Breast epithelium (tissue), 4 donors: ENCODE measurements at regions not wholly inside any gene's neighbourhood (a gene's known extent, or its start where the extent isn't known, plus 50 kb on each side); places are given as distances from the start of the nearest gene placed in this dataset.

ENCODE experiments used
- DNase-seq, 2 donors: peaks; one replicate each; pipeline ENCODE4 v3.0.0-alpha.2; 2019; ENCODE audit warnings: low spot score in 2 of 2
- H3K27ac ChIP-seq, 2 donors: fragments of 200-600 bp; sonication (generic) in 1 of 2; one replicate each; pipeline ENCODE4 v1.5.1; 2016 to 2019; ENCODE audit warnings: mild to moderate bottlenecking in 1 of 2
- H3K27me3 ChIP-seq, 2 donors: fragments of 200-600 bp; sonication (generic) in 1 of 2; one replicate each; pipeline versions ENCODE4 v1.5.1 to v1.6.0; 2017 to 2019; ENCODE audit warnings: control low read depth in 1 of 2, mild to moderate bottlenecking in 1 of 2
- H3K36me3 ChIP-seq: fragments of 200-600 bp; one replicate; pipeline ENCODE4 v1.5.1; 2019
- H3K4me1 ChIP-seq, 2 donors: fragments of 200-600 bp; sonication (generic); one replicate each; pipeline ENCODE4 v1.5.1; 2016 to 2019; ENCODE audit warnings: control low read depth in 1 of 2
- H3K4me3 ChIP-seq, 3 donors: fragments of 200-600 bp; sonication (generic); 1 replicate in 2 of 3; 2 replicates in 1 of 3; pipeline ENCODE4 v1.5.1; 2016 to 2019; ENCODE audit warnings: mild to moderate bottlenecking in 3 of 3, moderate library complexity in 2 of 3
- H3K9me3 ChIP-seq, 2 donors: fragments of 200-600 bp; sonication (generic) in 1 of 2; one replicate each; pipeline ENCODE4 v1.5.1; 2016 to 2019; ENCODE audit warnings: control low read depth in 1 of 2
- CTCF ChIP-seq, 3 donors: fragments of 450-650 bp; IDR thresholded peaks; one replicate each; pipeline ENCODE4 v1.5.1; 2016 to 2017; ENCODE audit warnings: antibody characterized with exemption in 3 of 3, mild to moderate bottlenecking in 3 of 3, moderate library complexity in 3 of 3
- POLR2A ChIP-seq: fragments of 450-650 bp; IDR thresholded peaks from one replicate; pipeline ENCODE4 v1.6.1; 2016; ENCODE audit warnings: antibody characterized with exemption, mild to moderate bottlenecking, moderate library complexity
- POLR2AphosphoS5 ChIP-seq, 3 donors: sonication (generic); formaldehyde crosslinking; IDR thresholded peaks; one replicate each; pipeline ENCODE4 v1.6.1; 2017; ENCODE audit warnings: antibody characterized with exemption in 3 of 3
- intact Hi-C: fragments of 100-400 bp; cut with DNase I; formaldehyde crosslinking; loops from one replicate; pipeline ENCODE4 v1.15.1; 2023; ENCODE audit warnings: low total_unique reads

- Histone ChIP-seq H3K4me1 (peaks cover 10 to 36% of the 10 kb centered on the region in 2 donors), H3K27ac (peak overlapping the region; percentile 85 to 94), H3K9me3 (no peaks in the 10 kb centered on the region), H3K27me3 (no peaks in the 10 kb centered on the region), H3K36me3 (no peaks in the 10 kb centered on the region), H3K4me3 (no peak overlapping the region)
- TF ChIP-seq POLR2AphosphoS5 (IDR thresholded peaks at IDR 0.05) (peak in 1 of 3 donors; percentile 15), CTCF (IDR thresholded peaks at IDR 0.05) (peak in 1 of 3 donors; percentile 61), POLR2A (no peak)
- DNase-seq, result peak; percentile 71 to 84
- intact Hi-C loops, result no loop called here
Observed at GRCh38 chr14:50039734-50040400, 76.5 kb downstream of the VCPKMT start.

GRCh38 chr14:50040401-50040775, 76.0 kb downstream of the VCPKMT start:
- H3K4me3 ChIP-seq, result no peak overlapping the region
- H3K36me3 ChIP-seq, result no peaks in the 10 kb centered on the region
- DNase-seq, result no peak
- intact Hi-C loops, result no loop called here
- no peaks in the 10 kb centered on the region for H3K9me3 ChIP-seq
- H3K27ac ChIP-seq, result peak overlapping the region; percentile 85 to 94
- TF ChIP-seq POLR2A, result no peak
- no peak for TF ChIP-seq POLR2AphosphoS5 (IDR thresholded peaks at IDR 0.05)
- TF ChIP-seq CTCF (IDR thresholded peaks at IDR 0.05), result no peak
- H3K4me1 ChIP-seq, result peaks cover 10 to 36% of the 10 kb centered on the region in 2 donors
- H3K27me3 ChIP-seq, result no peaks in the 10 kb centered on the region

- no peaks in the 10 kb centered on the region for H3K9me3 ChIP-seq
- DNase-seq, result no peak
- no peaks in the 10 kb centered on the region for H3K36me3 ChIP-seq
- no peaks in the 10 kb centered on the region for H3K27me3 ChIP-seq
- H3K4me1 ChIP-seq, result peaks cover 8 to 31% of the 10 kb centered on the region in 2 donors
- H3K27ac ChIP-seq, result peak overlapping the region; percentile 85 to 94
- H3K4me3 ChIP-seq, result no peak overlapping the region
- intact Hi-C loops, result no loop called here
- TF ChIP-seq CTCF (IDR thresholded peaks at IDR 0.05) (no peak), POLR2AphosphoS5 (IDR thresholded peaks at IDR 0.05) (no peak), POLR2A (no peak)
Observed at GRCh38 chr14:50040895-50041465, 75.4 kb downstream of the VCPKMT start.

- intact Hi-C loops, result no loop called here
- no peak for DNase-seq
- H3K36me3 ChIP-seq, result no peaks in the 10 kb centered on the region
Observed at GRCh38 chr14:50041980-50042379, 74.4 kb downstream of the VCPKMT start.

More at GRCh38 chr14:50041980-50042379, 74.4 kb downstream of the VCPKMT start:
- TF ChIP-seq POLR2A (no peak), POLR2AphosphoS5 (IDR thresholded peaks at IDR 0.05) (no peak), CTCF (IDR thresholded peaks at IDR 0.05) (no peak)
- H3K4me3 ChIP-seq, result no peak overlapping the region
- peak overlapping the region in 1 of 2 donors; percentile 85 for H3K27ac ChIP-seq
- H3K9me3 ChIP-seq, result no peaks in the 10 kb centered on the region
- H3K27me3 ChIP-seq, result no peaks in the 10 kb centered on the region
- peaks cover 0 to 27% of the 10 kb centered on the region in 2 donors for H3K4me1 ChIP-seq
